Naive thymus-derived CD4-positive, alpha-beta T cell (primary cell): ENCODE measurements at regions not wholly inside any gene's neighbourhood (a gene's known extent, or its start where the extent isn't known, plus 50 kb on each side); places are given as distances from the start of the nearest gene placed in this dataset.

Source experiments
- ATAC-seq: fragments of 150-1000 bp; cut with Tn5 transposase; 2 replicates; pipeline ENCODE4 v1.10.0; 2021; ENCODE audit warnings: mild to moderate bottlenecking, moderate library complexity
- CTCF ChIA-PET: fragments of 350-600 bp; sonication (Branson Sonifier 250); formaldehyde crosslinking; loops from one replicate; lab custom pipeline; 2021; ENCODE audit warnings: antibody characterized with exemption; lab: Charles Lee
- POLR2A ChIA-PET: fragments of 350-600 bp; sonication (Branson Sonifier 250); formaldehyde crosslinking; loops from one replicate; lab custom pipeline; 2021; ENCODE audit warnings: antibody characterized with exemption, inconsistent platforms; lab: Charles Lee
- DNase-seq, 9 donors: peaks; one replicate each; pipeline versions ENCODE4 v3.0.0 to v3.0.0-alpha.2; 2020 to 2022; ENCODE audit warnings: mixed read lengths in 1 of 9
- H3K27ac ChIP-seq: one replicate; pipeline ENCODE4 v1.7.0; 2013; ENCODE audit warnings: mild to moderate bottlenecking, low read depth, low read length, moderate library complexity
- H3K27me3 ChIP-seq, 2 donors: one replicate each; pipeline ENCODE4 v1.7.0; 2013; ENCODE audit warnings: low read length in 2 of 2, mild to moderate bottlenecking in 2 of 2, moderate library complexity in 2 of 2; ENCODE audit not compliant: control insufficient read depth in 2 of 2, insufficient read depth in 2 of 2
- H3K36me3 ChIP-seq, 3 experiments: 1 replicate in 2 of 3; 2 replicates in 1 of 3; pipeline ENCODE4 v1.7.0; 2013; ENCODE audit warnings: low read length in 3 of 3, mild to moderate bottlenecking in 3 of 3, moderate library complexity in 1 of 3; ENCODE audit not compliant: insufficient read depth in 3 of 3, control insufficient read depth in 2 of 3
- H3K4me1 ChIP-seq, 2 donors: one replicate each; pipeline ENCODE4 v1.7.0; 2013; ENCODE audit warnings: low read length in 2 of 2, mild to moderate bottlenecking in 2 of 2, moderate library complexity in 1 of 2; ENCODE audit not compliant: control insufficient read depth in 2 of 2, insufficient read depth in 2 of 2
- H3K4me3 ChIP-seq: 2 replicates; pipeline ENCODE4 v1.7.0; 2013; ENCODE audit warnings: mild to moderate bottlenecking, low read length
- H3K9me3 ChIP-seq, 3 experiments: 1 replicate in 2 of 3; 2 replicates in 1 of 3; pipeline ENCODE4 v1.7.0; 2013; ENCODE audit warnings: low read length in 3 of 3; ENCODE audit not compliant: control insufficient read depth in 2 of 3
- H3K27ac Mint-ChIP-seq, 9 donors: one replicate each; pipeline ENCODE4 v1.8.0; 2020 to 2022; ENCODE audit warnings: mixed read lengths in 9 of 9, mild to moderate bottlenecking in 8 of 9, moderate library complexity in 5 of 9, inconsistent platforms in 2 of 9
- H3K27me3 Mint-ChIP-seq, 5 donors: one replicate each; pipeline ENCODE4 v1.8.0; 2021 to 2022; ENCODE audit warnings: mixed read lengths in 5 of 5, mild to moderate bottlenecking in 1 of 5
- H3K36me3 Mint-ChIP-seq, 5 donors: one replicate each; pipeline ENCODE4 v1.8.0; 2020 to 2022; ENCODE audit warnings: mixed read lengths in 5 of 5, mild to moderate bottlenecking in 3 of 5, inconsistent platforms in 1 of 5
- H3K4me1 Mint-ChIP-seq, 7 donors: one replicate each; pipeline ENCODE4 v1.8.0; 2020 to 2022; ENCODE audit warnings: mixed read lengths in 7 of 7, mild to moderate bottlenecking in 3 of 7, inconsistent platforms in 1 of 7
- H3K4me3 Mint-ChIP-seq, 10 donors: one replicate each; pipeline ENCODE4 v1.8.0; 2020 to 2022; ENCODE audit warnings: mild to moderate bottlenecking in 10 of 10, mixed read lengths in 10 of 10, moderate library complexity in 6 of 10, inconsistent platforms in 2 of 10
- H3K9me3 Mint-ChIP-seq, 11 donors: one replicate each; pipeline ENCODE4 v1.8.0; 2020 to 2022; ENCODE audit warnings: mixed read lengths in 11 of 11, mild to moderate bottlenecking in 4 of 11, inconsistent platforms in 1 of 11, moderate library complexity in 1 of 11
- intact Hi-C, 2 donors: fragments of 100-400 bp; cut with micrococcal nuclease; formaldehyde crosslinking; loops; one replicate each; pipeline ENCODE4 v1.15.1; 2023

DNA sequence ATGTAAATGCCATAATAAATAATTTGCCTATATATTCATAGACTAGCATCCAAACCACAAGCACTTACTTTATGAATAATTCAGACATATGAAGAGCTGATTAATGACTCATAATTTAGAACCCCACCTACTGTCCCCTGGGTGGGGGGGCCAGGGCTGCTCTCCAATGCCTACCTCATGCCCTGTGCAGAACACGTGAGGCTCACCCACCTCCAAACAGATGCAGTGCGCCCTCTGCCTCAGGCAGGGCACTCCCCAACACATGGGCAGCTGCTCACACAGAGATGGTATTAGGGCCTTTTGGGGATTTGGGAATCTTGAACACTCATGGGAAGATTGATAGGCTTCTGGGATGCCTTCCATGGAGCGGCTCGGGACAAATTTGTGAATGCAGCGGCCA lies 75.1 kb upstream of the INSIG1 start:
- no peaks in the 10 kb centered on the region for H3K9me3 Mint-ChIP-seq
- H3K36me3 Mint-ChIP-seq: no peaks in the 10 kb centered on the region
- H3K27ac Mint-ChIP-seq: no peak overlapping the region
- ChIA-PET CTCF (no interaction called here), POLR2A (no interaction called here)
- H3K4me3 ChIP-seq: no peak overlapping the region
- H3K27me3 Mint-ChIP-seq: peaks cover 0 to 18% (median 0%) of the 10 kb centered on the region in 5 donors
- no peak overlapping the region for H3K27ac ChIP-seq
- ATAC-seq: no peak
- no peaks in the 10 kb centered on the region for H3K27me3 ChIP-seq
- no peak for DNase-seq
- H3K36me3 ChIP-seq: no peaks in the 10 kb centered on the region
- H3K4me1 Mint-ChIP-seq: peaks cover 0 to 14% (median 2%) of the 10 kb centered on the region in 7 donors
- intact Hi-C loops: no loop called here
- no peaks in the 10 kb centered on the region for H3K9me3 ChIP-seq
- H3K4me1 ChIP-seq: no peaks in the 10 kb centered on the region
- H3K4me3 Mint-ChIP-seq: no peak overlapping the region

DNA sequence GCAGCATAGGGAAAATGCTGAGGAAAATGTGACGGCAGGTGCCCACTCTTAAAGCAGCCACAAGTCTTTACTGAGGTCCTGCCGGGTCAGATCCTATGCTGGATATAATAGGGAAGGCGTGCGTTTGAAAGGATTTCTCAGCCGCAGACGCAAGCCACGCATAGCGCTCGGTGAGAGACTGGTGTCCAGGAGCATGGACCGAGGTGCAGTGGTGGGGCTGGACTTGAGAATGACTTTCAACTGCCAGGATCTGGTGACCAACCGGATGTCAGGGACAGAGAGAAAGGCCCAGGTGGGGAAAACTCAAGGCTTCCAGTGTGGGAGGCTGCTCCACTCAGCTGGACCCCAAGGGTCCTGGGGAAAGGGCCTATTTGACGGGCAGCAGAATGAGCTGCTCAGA lies 74.7 kb upstream of the INSIG1 start:
- Mint-ChIP-seq H3K27me3 (peaks cover 0 to 18% (median 0%) of the 10 kb centered on the region in 5 donors), H3K9me3 (no peaks in the 10 kb centered on the region), H3K36me3 (no peaks in the 10 kb centered on the region), H3K4me3 (no peak overlapping the region), H3K4me1 (peaks cover 0 to 14% (median 2%) of the 10 kb centered on the region in 7 donors), H3K27ac (no peak overlapping the region)
- CTCF ChIA-PET: no interaction called here
- Histone ChIP-seq H3K4me3 (no peak overlapping the region), H3K27me3 (no peaks in the 10 kb centered on the region), H3K27ac (no peak overlapping the region), H3K9me3 (no peaks in the 10 kb centered on the region), H3K4me1 (no peaks in the 10 kb centered on the region), H3K36me3 (no peaks in the 10 kb centered on the region)
- intact Hi-C loops: no loop called here
- POLR2A ChIA-PET: no interaction called here
- ATAC-seq (no peak), DNase-seq (no peak)

DNA sequence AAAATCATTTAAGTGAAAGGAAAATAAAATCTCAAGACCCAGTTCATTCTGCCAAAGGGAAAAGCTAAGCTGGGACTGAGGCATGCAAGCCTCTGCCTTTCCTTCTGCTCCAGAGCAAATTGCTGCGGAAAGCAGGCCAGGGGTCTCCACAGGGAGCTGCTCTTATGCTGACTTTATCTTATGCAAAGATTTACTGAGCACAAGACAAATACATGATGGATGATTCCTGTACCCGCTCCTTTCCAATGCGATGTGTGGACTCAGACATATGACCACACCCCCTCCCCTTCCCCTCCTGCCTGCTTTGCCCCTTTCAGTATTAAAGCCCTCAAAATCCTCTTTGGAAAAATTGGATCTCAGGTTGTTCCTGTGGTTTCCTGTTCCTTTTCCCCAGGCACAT lies 74.2 kb upstream of the INSIG1 start:
- Mint-ChIP-seq H3K27ac (peak overlapping the region in 1 of 9 donors; percentile 51), H3K27me3 (peaks cover 0 to 18% (median 0%) of the 10 kb centered on the region in 5 donors), H3K4me3 (no peak overlapping the region), H3K36me3 (no peaks in the 10 kb centered on the region), H3K4me1 (peaks cover 0 to 14% (median 2%) of the 10 kb centered on the region in 7 donors), H3K9me3 (no peaks in the 10 kb centered on the region)
- Histone ChIP-seq H3K4me1 (no peaks in the 10 kb centered on the region), H3K4me3 (no peak overlapping the region), H3K27ac (no peak overlapping the region), H3K36me3 (no peaks in the 10 kb centered on the region), H3K27me3 (no peaks in the 10 kb centered on the region), H3K9me3 (no peaks in the 10 kb centered on the region)
- ChIA-PET POLR2A (no interaction called here), CTCF (no interaction called here)
- no peak for ATAC-seq
- DNase-seq: no peak
- intact Hi-C loops: no loop called here

DNA sequence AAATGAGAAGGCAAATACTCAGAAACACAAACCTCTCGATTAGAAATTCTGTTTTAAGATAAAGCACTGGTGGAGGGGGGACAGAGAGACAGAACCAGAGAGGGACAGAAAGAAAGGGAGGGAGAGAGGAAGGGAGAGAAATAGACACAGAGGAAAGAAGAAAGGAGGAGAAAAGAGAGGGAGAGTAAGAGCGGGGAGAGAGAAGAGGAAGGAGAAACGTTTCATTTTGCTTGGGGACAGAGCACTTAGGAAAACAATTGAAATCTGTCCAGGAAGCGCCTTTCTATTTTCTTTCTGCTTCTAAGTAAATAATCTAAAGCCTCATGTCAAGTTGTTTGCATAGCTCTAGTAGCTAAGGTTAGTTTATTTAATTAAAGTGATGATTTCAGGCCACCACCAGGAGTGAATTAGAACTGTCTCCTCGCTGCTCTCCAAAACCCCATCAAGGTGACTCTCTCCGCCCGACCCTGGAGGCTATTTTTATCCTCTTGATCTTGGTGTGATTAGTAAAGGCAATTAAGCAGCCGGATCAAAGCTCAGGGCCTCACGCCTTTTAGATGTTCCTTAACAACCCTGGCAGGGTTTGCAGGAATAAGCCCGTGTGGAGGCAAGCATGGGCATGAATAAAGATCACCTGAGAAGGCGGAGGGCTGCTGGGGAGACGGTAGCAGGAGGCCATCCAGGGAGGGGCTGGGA lies 73.4 kb upstream of the INSIG1 start:
- H3K4me1 Mint-ChIP-seq: peaks cover 0 to 14% (median 2%) of the 10 kb centered on the region in 7 donors

DNA sequence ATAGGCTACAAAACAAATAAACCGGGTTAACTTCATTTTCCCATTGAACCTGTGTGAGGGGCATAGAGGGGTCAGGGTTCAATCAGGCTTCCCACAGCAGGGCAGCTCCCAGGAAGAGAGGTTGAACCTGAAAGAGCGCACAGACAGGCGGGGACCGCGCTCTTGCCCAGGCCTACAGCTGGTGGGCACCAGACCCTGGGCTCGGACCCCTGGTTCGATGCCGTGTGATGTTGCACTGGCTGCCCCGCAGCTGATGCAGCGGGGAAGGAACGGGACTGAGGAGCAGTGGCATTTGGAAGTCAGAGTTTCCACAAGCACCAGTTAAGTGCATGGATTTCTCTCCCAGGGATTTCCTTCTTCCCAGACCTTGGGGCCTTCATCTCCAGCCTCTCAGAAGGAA lies 72.6 kb upstream of the INSIG1 start:
- Mint-ChIP-seq H3K27ac (no peak overlapping the region), H3K4me3 (no peak overlapping the region), H3K27me3 (peaks cover 0 to 15% (median 0%) of the 10 kb centered on the region in 5 donors), H3K36me3 (no peaks in the 10 kb centered on the region), H3K9me3 (no peaks in the 10 kb centered on the region), H3K4me1 (peaks cover 0 to 14% (median 2%) of the 10 kb centered on the region in 7 donors)
- no peaks in the 10 kb centered on the region for H3K9me3 ChIP-seq
- H3K27ac ChIP-seq: no peak overlapping the region
- ChIA-PET POLR2A (no interaction called here), CTCF (no interaction called here)
- no peaks in the 10 kb centered on the region for H3K4me1 ChIP-seq
- no peak overlapping the region for H3K4me3 ChIP-seq
- DNase-seq: no peak
- no peaks in the 10 kb centered on the region for H3K27me3 ChIP-seq
- intact Hi-C loops: no loop called here
- no peak for ATAC-seq
- no peaks in the 10 kb centered on the region for H3K36me3 ChIP-seq

More for the DNA sequence above, 73.4 kb upstream of the INSIG1 start:
- ChIA-PET CTCF (no interaction called here), POLR2A (no interaction called here)
- intact Hi-C loops: no loop called here
- Mint-ChIP-seq H3K27ac (no peak overlapping the region), H3K4me3 (no peak overlapping the region), H3K36me3 (no peaks in the 10 kb centered on the region), H3K9me3 (no peaks in the 10 kb centered on the region), H3K27me3 (peaks cover 0 to 17% (median 0%) of the 10 kb centered on the region in 5 donors)
- Histone ChIP-seq H3K4me1 (no peaks in the 10 kb centered on the region), H3K27ac (no peak overlapping the region), H3K9me3 (no peaks in the 10 kb centered on the region), H3K4me3 (no peak overlapping the region), H3K27me3 (no peaks in the 10 kb centered on the region), H3K36me3 (no peaks in the 10 kb centered on the region)
- no peak for DNase-seq
- ATAC-seq: no peak

DNA sequence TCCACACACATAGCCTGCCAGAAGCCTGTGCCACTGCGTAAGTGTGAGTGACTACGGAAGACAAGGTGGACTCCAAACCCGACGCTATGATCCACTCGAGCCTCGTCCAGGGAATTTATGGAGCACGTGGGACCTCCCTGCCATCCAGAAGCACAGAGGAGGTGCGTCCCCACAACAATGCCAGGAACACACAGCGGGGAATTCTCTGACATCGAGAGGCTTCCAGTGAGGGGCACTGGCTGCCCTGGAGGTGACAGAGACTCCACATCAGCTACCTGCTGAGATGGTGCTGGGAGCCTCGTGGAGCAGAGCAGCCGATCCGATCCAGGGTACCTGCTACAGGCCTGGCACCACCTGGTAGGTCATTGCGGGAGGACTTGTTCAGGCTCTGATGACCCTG lies 72.2 kb upstream of the INSIG1 start:
- H3K27me3 ChIP-seq: no peaks in the 10 kb centered on the region
- no peaks in the 10 kb centered on the region for H3K9me3 ChIP-seq
- H3K27ac Mint-ChIP-seq: no peak overlapping the region
- intact Hi-C loops: no loop called here
- CTCF ChIA-PET: no interaction called here
- H3K4me3 Mint-ChIP-seq: no peak overlapping the region
- no peak overlapping the region for H3K4me3 ChIP-seq
- H3K36me3 Mint-ChIP-seq: no peaks in the 10 kb centered on the region
- DNase-seq: no peak
- peaks cover 0 to 14% (median 2%) of the 10 kb centered on the region in 7 donors for H3K4me1 Mint-ChIP-seq
- POLR2A ChIA-PET: no interaction called here
- no peaks in the 10 kb centered on the region for H3K9me3 Mint-ChIP-seq
- H3K36me3 ChIP-seq: no peaks in the 10 kb centered on the region
- no peak overlapping the region for H3K27ac ChIP-seq
- no peaks in the 10 kb centered on the region for H3K4me1 ChIP-seq
- H3K27me3 Mint-ChIP-seq: peaks cover 0 to 15% (median 0%) of the 10 kb centered on the region in 5 donors
- ATAC-seq: no peak
